22Rv1 (cell line): ENCODE measurements at regions not wholly inside any gene's neighbourhood (a gene's known extent, or its start where the extent isn't known, plus 50 kb on each side); places are given as distances from the start of the nearest gene placed in this dataset.

Source experiments
- ZFX ChIP-seq: fragments of 450-650 bp; IDR thresholded peaks from 2 replicates; pipeline ENCODE4 v1.6.1; 2017; ENCODE audit warnings: antibody characterized with exemption, borderline replicate concordance
- TF ChIP-seq, protein P1 (sequence below): fragments of 450-650 bp; IDR thresholded peaks from 2 replicates; pipeline ENCODE4 v1.5.1; 2017; ENCODE audit warnings: mild to moderate bottlenecking

GRCh38 chr13:72424059-72424458, 303.4 kb downstream of the MZT1 start:
- TF ChIP-seq, protein P1, sequence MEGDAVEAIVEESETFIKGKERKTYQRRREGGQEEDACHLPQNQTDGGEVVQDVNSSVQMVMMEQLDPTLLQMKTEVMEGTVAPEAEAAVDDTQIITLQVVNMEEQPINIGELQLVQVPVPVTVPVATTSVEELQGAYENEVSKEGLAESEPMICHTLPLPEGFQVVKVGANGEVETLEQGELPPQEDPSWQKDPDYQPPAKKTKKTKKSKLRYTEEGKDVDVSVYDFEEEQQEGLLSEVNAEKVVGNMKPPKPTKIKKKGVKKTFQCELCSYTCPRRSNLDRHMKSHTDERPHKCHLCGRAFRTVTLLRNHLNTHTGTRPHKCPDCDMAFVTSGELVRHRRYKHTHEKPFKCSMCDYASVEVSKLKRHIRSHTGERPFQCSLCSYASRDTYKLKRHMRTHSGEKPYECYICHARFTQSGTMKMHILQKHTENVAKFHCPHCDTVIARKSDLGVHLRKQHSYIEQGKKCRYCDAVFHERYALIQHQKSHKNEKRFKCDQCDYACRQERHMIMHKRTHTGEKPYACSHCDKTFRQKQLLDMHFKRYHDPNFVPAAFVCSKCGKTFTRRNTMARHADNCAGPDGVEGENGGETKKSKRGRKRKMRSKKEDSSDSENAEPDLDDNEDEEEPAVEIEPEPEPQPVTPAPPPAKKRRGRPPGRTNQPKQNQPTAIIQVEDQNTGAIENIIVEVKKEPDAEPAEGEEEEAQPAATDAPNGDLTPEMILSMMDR = no peak
- TF ChIP-seq ZFX = no peak
